H1 (cell line): ENCODE measurements at regions not wholly inside any gene's neighbourhood (a gene's known extent, or its start where the extent isn't known, plus 50 kb on each side); places are given as distances from the start of the nearest gene placed in this dataset.
A peak's percentile ranks its signal among the peaks of the same experiment; 100 is the strongest.

Source experiments
- CTCF ChIA-PET: fragments of 300-600 bp; sonication (Branson Sonifier 250); formaldehyde crosslinking; loops from one replicate; lab custom pipeline; 2021; ENCODE audit not compliant: partially characterized antibody; lab: Charles Lee
- POLR2A ChIA-PET: fragments of 300-600 bp; sonication (Branson Sonifier 250); formaldehyde crosslinking; loops from one replicate; lab custom pipeline; 2021; ENCODE audit warnings: inconsistent platforms; ENCODE audit not compliant: partially characterized antibody; lab: Charles Lee
- DNase-seq, 2 experiments: peaks; one replicate each; pipeline versions ENCODE4 v3.0.0 to v3.0.0-alpha.2; 2010 to 2022; ENCODE audit warnings: low spot score in 2 of 2, low read depth in 1 of 2, mixed read lengths in 1 of 2
- FAIRE-seq: peaks from 2 replicates; lab custom pipeline; 2011; peaks lifted over from hg19 to GRCh38; lab: Jason Lieb, UNC
- H2AFZ ChIP-seq: 2 replicates; pipeline ENCODE4 v1.8.1; 2012; ENCODE audit warnings: low read length, inconsistent platforms
- H2AK5ac ChIP-seq: 2 replicates; pipeline ENCODE4 v1.6.1; 2013; ENCODE audit warnings: low read depth, low read length
- H2BK120ac ChIP-seq: replicated peaks from 2 replicates; pipeline ENCODE3; 2013; ENCODE audit warnings: low read depth, low read length, inconsistent platforms
- H2BK12ac ChIP-seq: 2 replicates; pipeline ENCODE4 v1.6.1; 2013; ENCODE audit warnings: low read depth, low read length
- H2BK15ac ChIP-seq: 2 replicates; pipeline ENCODE4 v1.6.1; 2013; ENCODE audit warnings: low read length
- H2BK20ac ChIP-seq: 2 replicates; pipeline ENCODE4 v1.6.1; 2013; ENCODE audit warnings: low read length
- H2BK5ac ChIP-seq: 2 replicates; pipeline ENCODE4 v1.6.1; 2013; ENCODE audit warnings: low read depth, low read length
- H3K14ac ChIP-seq: 2 replicates; pipeline ENCODE4 v1.6.1; 2013; ENCODE audit warnings: inconsistent platforms; ENCODE audit not compliant: insufficient read length
- H3K18ac ChIP-seq: 2 replicates; pipeline ENCODE4 v1.6.1; 2013; ENCODE audit warnings: low read length; ENCODE audit errors: extremely low read depth
- H3K23ac ChIP-seq: 2 replicates; pipeline ENCODE4 v1.6.1; 2013; ENCODE audit warnings: inconsistent platforms; ENCODE audit not compliant: insufficient read length
- H3K23me2 ChIP-seq: 2 replicates; pipeline ENCODE4 v1.6.1; 2013; ENCODE audit warnings: low read depth, low read length
- H3K27ac ChIP-seq: 2 replicates; pipeline ENCODE4 v1.6.1; 2011; ENCODE audit warnings: low read depth, low read length, inconsistent platforms
- H3K27me3 ChIP-seq, 4 experiments: replicated peaks in 1 of 4; 1 replicate in 1 of 4; 2 replicates in 3 of 4; pipeline versions ENCODE4 v1.6.1 to v1.8.1; 2011 to 2013; ENCODE audit warnings: low read length in 3 of 4, mild to moderate bottlenecking in 3 of 4, inconsistent platforms in 2 of 4, mixed read lengths in 2 of 4, moderate library complexity in 1 of 4; ENCODE audit not compliant: control insufficient read depth in 3 of 4, insufficient read depth in 3 of 4; ENCODE audit errors: extremely low read depth in 1 of 4
- H3K36me3 ChIP-seq, 4 experiments: 2 replicates each; pipeline versions ENCODE4 v1.6.1 to v1.8.1; 2011 to 2013; ENCODE audit warnings: mild to moderate bottlenecking in 4 of 4, low read length in 3 of 4, moderate library complexity in 2 of 4, control low read depth in 1 of 4, inconsistent platforms in 1 of 4; ENCODE audit not compliant: insufficient read depth in 4 of 4, control insufficient read depth in 2 of 4
- H3K4ac ChIP-seq: replicated peaks from 2 replicates; pipeline ENCODE3; 2013; ENCODE audit warnings: low read length, low read depth, mixed read lengths, inconsistent platforms; ENCODE audit not compliant: insufficient read length
- H3K4me1 ChIP-seq, 4 experiments: replicated peaks in 1 of 4; 1 replicate in 1 of 4; 2 replicates in 3 of 4; pipeline versions ENCODE4 v1.6.1 to v1.8.1; 2011 to 2013; ENCODE audit warnings: low read length in 3 of 4, inconsistent platforms in 2 of 4, mixed read lengths in 1 of 4; ENCODE audit not compliant: insufficient read depth in 4 of 4, control insufficient read depth in 3 of 4
- H3K4me2 ChIP-seq, 2 experiments: 2 replicates each; pipeline versions ENCODE4 v1.6.1 to v1.8.1; 2011 to 2013; ENCODE audit warnings: low read depth in 2 of 2, low read length in 2 of 2, control low read depth in 1 of 2, inconsistent platforms in 1 of 2, mild to moderate bottlenecking in 1 of 2; ENCODE audit not compliant: insufficient read depth in 1 of 2
- H3K4me3 ChIP-seq, 4 experiments: fragments of 200-600, 300-600 bp in 1 of 4; sonication (generic), shearing (Covaris generic), sonication (Bioruptor Twin) in 1 of 4; 2 replicates each; pipeline versions ENCODE4 v1.5.1 to v1.8.1; 2011 to 2016; ENCODE audit warnings: low read length in 4 of 4, low read depth in 3 of 4, control low read depth in 2 of 4, inconsistent platforms in 2 of 4, mild to moderate bottlenecking in 2 of 4, mixed read lengths in 1 of 4, moderate library complexity in 1 of 4; ENCODE audit not compliant: insufficient read depth in 2 of 4; ENCODE audit errors: extremely low read depth in 1 of 4
- H3K56ac ChIP-seq: replicated peaks from 2 replicates; pipeline ENCODE3; 2013; ENCODE audit warnings: low read depth, mild to moderate bottlenecking, mixed read lengths, low read length, inconsistent platforms; ENCODE audit not compliant: insufficient read length
- H3K79me1 ChIP-seq: 2 replicates; pipeline ENCODE4 v1.6.1; 2013; ENCODE audit warnings: low read depth, low read length, control low read depth
- H3K79me2 ChIP-seq, 2 experiments: 2 replicates each; pipeline versions ENCODE4 v1.6.1 to v1.8.1; 2012 to 2013; ENCODE audit warnings: low read length in 2 of 2, mild to moderate bottlenecking in 2 of 2, inconsistent platforms in 1 of 2; ENCODE audit not compliant: insufficient read depth in 2 of 2, control insufficient read depth in 1 of 2
- H3K9ac ChIP-seq, 4 experiments: replicated peaks in 1 of 4; 1 replicate in 1 of 4; 2 replicates in 3 of 4; pipeline versions ENCODE4 v1.6.1 to v1.8.1; 2011 to 2013; ENCODE audit warnings: low read depth in 3 of 4, low read length in 3 of 4, control low read depth in 2 of 4, mild to moderate bottlenecking in 2 of 4, moderate library complexity in 2 of 4, inconsistent platforms in 1 of 4; ENCODE audit errors: extremely low read depth in 1 of 4
- H3K9me3 ChIP-seq, 2 experiments: 2 replicates each; pipeline versions ENCODE4 v1.6.1 to v1.8.1; 2012 to 2013; ENCODE audit warnings: mild to moderate bottlenecking in 2 of 2, moderate library complexity in 2 of 2, control low read depth in 1 of 2, inconsistent platforms in 1 of 2, low read depth in 1 of 2, low read length in 1 of 2, mixed read lengths in 1 of 2; ENCODE audit not compliant: insufficient read depth in 2 of 2
- H4K20me1 ChIP-seq, 2 experiments: replicated peaks in 1 of 2; 2 replicates each; pipeline versions ENCODE3 to v1.8.1; 2011 to 2013; ENCODE audit warnings: inconsistent platforms in 2 of 2, low read length in 2 of 2, mild to moderate bottlenecking in 1 of 2; ENCODE audit not compliant: insufficient read depth in 2 of 2, control insufficient read depth in 1 of 2
- H4K5ac ChIP-seq: 2 replicates; pipeline ENCODE4 v1.6.1; 2013; ENCODE audit warnings: low read length, low read depth, mixed read lengths, inconsistent platforms; ENCODE audit not compliant: insufficient read length
- H4K8ac ChIP-seq: 2 replicates; pipeline ENCODE4 v1.8.0; 2013; ENCODE audit warnings: mild to moderate bottlenecking, moderate library complexity, low read length, inconsistent platforms; ENCODE audit not compliant: insufficient read depth; ENCODE audit errors: extremely low read depth
- H4K91ac ChIP-seq: replicated peaks from 2 replicates; pipeline ENCODE3; 2013; ENCODE audit warnings: low read length, mixed read lengths, inconsistent platforms; ENCODE audit not compliant: insufficient read length
- CEBPB ChIP-seq: IDR thresholded peaks from 2 replicates; pipeline ENCODE4 v1.6.1; 2012; ENCODE audit warnings: low read depth, low read length
- EGR1 ChIP-seq: IDR thresholded peaks from 2 replicates; pipeline ENCODE4 v1.6.1; 2011; ENCODE audit warnings: low read depth, low read length, borderline replicate concordance
- EP300 ChIP-seq, 2 experiments: IDR thresholded peaks; 1 replicate in 1 of 2; 2 replicates in 1 of 2; pipeline ENCODE4 v1.6.1; 2011 to 2012; ENCODE audit warnings: low read depth in 2 of 2, low read length in 2 of 2, mild to moderate bottlenecking in 2 of 2, borderline replicate concordance in 1 of 2, inconsistent platforms in 1 of 2, moderate library complexity in 1 of 2
- MAX ChIP-seq: IDR thresholded peaks from 2 replicates; pipeline ENCODE4 v1.6.1; 2012; ENCODE audit warnings: inconsistent platforms
- NRF1 ChIP-seq: IDR thresholded peaks from 2 replicates; pipeline ENCODE4 v1.6.1; 2011; ENCODE audit warnings: mild to moderate bottlenecking, low read depth, low read length, improper control_type of control experiment
- PHF8 ChIP-seq: fragments of 200-600 bp; sonication (generic); conservative IDR thresholded peaks from 2 replicates; pipeline ENCODE4 v1.7.1; 2012; ENCODE audit warnings: low read depth, mild to moderate bottlenecking, inconsistent platforms, low read length, moderate library complexity
- SIRT6 ChIP-seq: IDR thresholded peaks from one replicate; pipeline ENCODE4 v1.7.1; 2012; ENCODE audit warnings: low read length, inconsistent platforms
- SIX5 ChIP-seq: IDR thresholded peaks from 2 replicates; pipeline ENCODE4 v1.6.1; 2011; ENCODE audit warnings: mild to moderate bottlenecking, low read depth, low read length
- SP1 ChIP-seq: IDR thresholded peaks from 2 replicates; pipeline ENCODE4 v1.6.1; 2011; ENCODE audit warnings: low read depth, low read length
- SP2 ChIP-seq: IDR thresholded peaks from 2 replicates; pipeline ENCODE4 v1.6.1; 2012; ENCODE audit warnings: mild to moderate bottlenecking, low read length, inconsistent platforms
- SUZ12 ChIP-seq: fragments of 200-600 bp; sonication (generic); IDR thresholded peaks from 2 replicates; pipeline ENCODE4 v1.6.1; 2012; ENCODE audit warnings: mild to moderate bottlenecking, inconsistent platforms, low read length, moderate library complexity, mixed read lengths
- TCF12 ChIP-seq: IDR thresholded peaks from 2 replicates; pipeline ENCODE4 v1.6.1; 2011; ENCODE audit warnings: low read depth, mild to moderate bottlenecking, low read length
- whole genome bisulfite sequencing, 2 experiments: shearing (Covaris generic) in 1 of 2; methylation state at CpG; one replicate each; pipeline versions ENCODE4 v1.1.6 to v1.1.7; 2013 to 2015; ENCODE audit warnings: low lambda C conversion rate in 2 of 2, mixed read lengths in 2 of 2, inconsistent platforms in 1 of 2, low coverage in 1 of 2, missing lambda C conversion rate in 1 of 2; ENCODE audit not compliant: insufficient replicate concordance in 2 of 2, insufficient coverage in 1 of 2, insufficient read length in 1 of 2; ENCODE audit errors: extremely low coverage in 1 of 2, missing lambda C conversion rate in 1 of 2; 5-methylcytosine and 5-hydroxymethylcytosine counted together
- TF ChIP-seq, protein P1 (sequence below), 3 experiments: IDR thresholded peaks; 1 replicate in 2 of 3; 2 replicates in 1 of 3; pipeline versions ENCODE4 v1.5.1 to v1.6.1; 2011; ENCODE audit warnings: low read length in 3 of 3, mild to moderate bottlenecking in 3 of 3, inconsistent platforms in 2 of 3, low read depth in 1 of 3, moderate library complexity in 1 of 3; ENCODE audit not compliant: insufficient read depth in 1 of 3; ENCODE audit errors: control extremely low read depth in 1 of 3

GRCh38 chr3:75059120-75059519 is 444.7 kb upstream of the CNTN3 start:
- H4K8ac ChIP-seq, result no peak overlapping the region
- no peak overlapping the region for H2BK120ac ChIP-seq
- no peak overlapping the region for H2BK5ac ChIP-seq
- no peak overlapping the region for H2BK15ac ChIP-seq
- H4K91ac ChIP-seq, result no peak overlapping the region
- H3K9ac ChIP-seq, result no peak overlapping the region
- no peak overlapping the region for H3K4me2 ChIP-seq
- no peaks in the 10 kb centered on the region for H3K79me2 ChIP-seq
- ChIA-PET CTCF (interaction anchor here (0.9 to 1.1 kb wide), 2 partner anchors 15 to 17 kb away, joined by 3 read pairs; no protein-coding TSS in a partner anchor), POLR2A (no interaction called here)
- FAIRE-seq (no peak), DNase-seq (no peak)
- no peaks in the 10 kb centered on the region for H3K9me3 ChIP-seq
- H2AK5ac ChIP-seq, result no peak overlapping the region
- H3K23ac ChIP-seq, result no peak overlapping the region
- H2BK20ac ChIP-seq, result no peak overlapping the region
- no peak overlapping the region for H3K14ac ChIP-seq
- no peaks in the 10 kb centered on the region for H3K79me1 ChIP-seq
- H3K23me2 ChIP-seq, result no peaks in the 10 kb centered on the region
- no peak overlapping the region for H3K4me3 ChIP-seq
- H3K27ac ChIP-seq, result no peak overlapping the region
- H4K20me1 ChIP-seq, result no peaks in the 10 kb centered on the region
- H3K4ac ChIP-seq, result peak overlapping the region; percentile 85
- no peak overlapping the region for H3K18ac ChIP-seq
- H4K5ac ChIP-seq, result no peak overlapping the region
- H2BK12ac ChIP-seq, result no peak overlapping the region
- H2AFZ ChIP-seq, result no peak overlapping the region
- 89% methylated on average over 1 of the region's 1 CpG; no CpG with 5 or more reads in 1 of the 2 experiments for WGBS, 2 experiments
- peaks cover 0 to 3% (median 0%) of the 10 kb centered on the region in 4 experiments; a peak in 1 of 7 replicates for H3K4me1 ChIP-seq
- no peaks in the 10 kb centered on the region for H3K36me3 ChIP-seq
- no peaks in the 10 kb centered on the region for H3K27me3 ChIP-seq
- H3K56ac ChIP-seq, result no peak overlapping the region
- no peak for TF ChIP-seq PHF8
- no peak for TF ChIP-seq NRF1
- no peak for TF ChIP-seq SP1
- TF ChIP-seq SP2, result no peak
- TF ChIP-seq EGR1, result no peak
- no peak for TF ChIP-seq SIX5
- TF ChIP-seq SUZ12, result no peak
- no peak for TF ChIP-seq MAX
- TF ChIP-seq, protein P1, sequence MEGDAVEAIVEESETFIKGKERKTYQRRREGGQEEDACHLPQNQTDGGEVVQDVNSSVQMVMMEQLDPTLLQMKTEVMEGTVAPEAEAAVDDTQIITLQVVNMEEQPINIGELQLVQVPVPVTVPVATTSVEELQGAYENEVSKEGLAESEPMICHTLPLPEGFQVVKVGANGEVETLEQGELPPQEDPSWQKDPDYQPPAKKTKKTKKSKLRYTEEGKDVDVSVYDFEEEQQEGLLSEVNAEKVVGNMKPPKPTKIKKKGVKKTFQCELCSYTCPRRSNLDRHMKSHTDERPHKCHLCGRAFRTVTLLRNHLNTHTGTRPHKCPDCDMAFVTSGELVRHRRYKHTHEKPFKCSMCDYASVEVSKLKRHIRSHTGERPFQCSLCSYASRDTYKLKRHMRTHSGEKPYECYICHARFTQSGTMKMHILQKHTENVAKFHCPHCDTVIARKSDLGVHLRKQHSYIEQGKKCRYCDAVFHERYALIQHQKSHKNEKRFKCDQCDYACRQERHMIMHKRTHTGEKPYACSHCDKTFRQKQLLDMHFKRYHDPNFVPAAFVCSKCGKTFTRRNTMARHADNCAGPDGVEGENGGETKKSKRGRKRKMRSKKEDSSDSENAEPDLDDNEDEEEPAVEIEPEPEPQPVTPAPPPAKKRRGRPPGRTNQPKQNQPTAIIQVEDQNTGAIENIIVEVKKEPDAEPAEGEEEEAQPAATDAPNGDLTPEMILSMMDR (IDR thresholded peaks at IDR 0.05; ENCODE audit: control extremely low read depth in 1 of 3, insufficient read depth in 1 of 3, low read depth in 1 of 3, low read length in 3 of 3), result no peak
- no peak for TF ChIP-seq CEBPB
- TF ChIP-seq TCF12, result no peak
- TF ChIP-seq SIRT6, result no peak
- TF ChIP-seq EP300 (IDR thresholded peaks at IDR 0.05; ENCODE audit: borderline replicate concordance in 1 of 2, low read depth in 2 of 2, low read length in 2 of 2), result no peak
